GM21367 (cell line): ENCODE measurements at regions not wholly inside any gene's neighbourhood (a gene's known extent, or its start where the extent isn't known, plus 50 kb on each side); places are given as distances from the start of the nearest gene placed in this dataset.

ENCODE experiments used
- ATAC-seq: cut with Tn5 transposase; IDR thresholded peaks from one replicate; pipeline ENCODE4 v1.9.1; 2021; ENCODE audit not compliant: unreplicated experiment

DNA sequence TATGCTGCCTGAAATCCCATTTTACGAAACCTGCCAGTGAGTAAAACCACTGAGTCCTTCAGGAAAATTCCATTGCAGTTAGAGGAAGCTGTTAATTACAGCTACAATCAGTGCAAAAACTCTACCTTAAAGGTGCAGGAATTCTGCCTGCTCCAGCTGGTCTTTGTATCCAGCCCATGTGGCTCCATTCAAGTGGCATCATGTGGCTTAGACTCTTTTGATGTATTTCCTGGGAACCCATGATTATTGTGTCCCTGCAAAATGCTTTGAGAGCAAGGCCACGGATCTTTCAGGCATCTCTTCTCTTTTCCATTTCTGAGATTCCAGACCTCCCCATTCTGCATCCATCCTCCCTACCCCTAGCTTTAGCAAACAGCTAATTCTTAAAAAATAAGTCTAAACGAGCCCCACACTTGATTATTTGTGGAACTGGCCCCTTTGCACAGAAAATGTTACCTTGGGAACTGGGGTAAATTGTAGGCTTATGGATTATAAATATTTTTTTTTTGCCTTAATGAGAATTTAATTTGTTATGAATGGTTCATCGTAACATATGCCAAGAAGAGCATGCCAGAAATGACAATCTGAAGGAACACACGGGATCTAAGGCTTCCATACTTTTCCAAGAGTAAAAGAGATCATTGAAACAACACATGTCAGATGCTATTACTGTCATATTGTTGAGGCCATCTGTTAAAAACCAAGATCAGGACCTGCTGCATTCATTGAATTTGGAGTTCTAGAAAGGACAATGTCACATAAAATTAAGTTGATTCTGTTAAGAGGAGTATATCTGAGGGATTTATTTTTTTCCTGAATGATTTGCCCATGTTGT, 144.6 kb downstream of the TPH2 start:
- no peak for ATAC-seq

DNA sequence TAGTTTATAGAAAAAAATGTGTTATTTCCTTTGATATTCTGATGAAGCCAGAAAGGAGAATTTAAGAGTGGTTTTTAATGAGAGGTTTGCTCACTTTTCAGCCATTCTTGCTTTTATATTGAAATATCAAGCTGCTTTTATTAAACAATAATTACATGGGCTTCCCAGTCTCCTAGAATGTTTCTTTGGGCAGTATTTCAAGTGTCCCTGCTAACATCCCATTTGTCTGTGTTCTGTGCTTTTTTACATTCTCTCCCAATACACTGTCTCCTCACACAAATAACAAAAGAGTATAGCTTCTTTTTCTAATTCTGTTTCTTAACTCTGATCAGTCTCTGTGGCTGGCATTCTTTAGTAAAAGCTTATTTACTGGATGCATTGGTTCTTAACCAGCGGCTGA, 145.4 kb downstream of the TPH2 start:
- no peak for ATAC-seq

GRCh38 chr12:72084880-72085279, 146.2 kb downstream of the TPH2 start:
- ATAC-seq: no peak

- ATAC-seq: no peak
These were observed 151.0 kb downstream of the TPH2 start for GRCh38 chr12:72089678-72090077.

GRCh38 chr12:72093424-72093823, 154.8 kb downstream of the TPH2 start:
- ATAC-seq: no peak

GRCh38 chr12:72093930-72094329, 155.3 kb downstream of the TPH2 start:
- ATAC-seq: no peak

DNA sequence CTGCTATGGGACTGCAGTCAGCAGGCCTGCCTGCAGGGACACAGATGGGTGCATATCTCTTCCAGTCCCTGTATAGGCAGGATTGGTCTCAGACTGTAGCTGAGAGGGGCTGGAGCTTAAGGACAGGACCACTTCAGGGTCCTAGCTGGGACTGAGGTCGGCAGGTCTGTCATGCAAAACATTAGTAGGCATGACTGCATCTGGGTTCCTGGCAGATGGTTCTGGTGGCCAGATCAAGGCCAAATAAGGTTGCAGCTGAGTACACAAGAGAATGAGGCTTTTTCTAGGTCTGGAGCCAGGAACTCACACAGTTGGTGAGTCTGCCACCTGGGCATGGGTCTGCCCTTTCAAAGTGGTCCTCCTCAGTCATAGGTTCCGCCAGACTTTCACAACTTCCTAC, 155.8 kb downstream of the TPH2 start:
- no peak for ATAC-seq

- ATAC-seq: no peak
These were observed 156.4 kb downstream of the TPH2 start for GRCh38 chr12:72095025-72095424.

DNA sequence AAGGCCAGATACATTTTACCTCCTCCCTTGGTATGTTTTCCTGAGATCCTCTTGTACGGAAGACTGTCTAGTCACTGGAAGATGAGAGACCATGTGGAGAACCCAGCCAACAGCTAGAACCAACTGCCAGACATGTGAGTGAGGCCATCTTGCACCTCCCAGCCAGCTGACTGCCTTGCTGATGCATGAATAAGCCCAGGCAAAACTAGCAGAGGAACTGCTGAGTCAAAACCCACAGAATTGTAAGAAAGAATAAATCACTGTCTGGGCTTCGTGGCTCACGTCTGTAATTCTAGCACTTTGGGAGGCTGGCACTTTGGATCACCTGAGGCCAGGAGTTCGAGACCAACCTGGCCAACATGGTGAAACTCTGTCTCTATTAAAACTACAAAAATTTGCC, 160.0 kb downstream of the TPH2 start:
- no peak for ATAC-seq

DNA sequence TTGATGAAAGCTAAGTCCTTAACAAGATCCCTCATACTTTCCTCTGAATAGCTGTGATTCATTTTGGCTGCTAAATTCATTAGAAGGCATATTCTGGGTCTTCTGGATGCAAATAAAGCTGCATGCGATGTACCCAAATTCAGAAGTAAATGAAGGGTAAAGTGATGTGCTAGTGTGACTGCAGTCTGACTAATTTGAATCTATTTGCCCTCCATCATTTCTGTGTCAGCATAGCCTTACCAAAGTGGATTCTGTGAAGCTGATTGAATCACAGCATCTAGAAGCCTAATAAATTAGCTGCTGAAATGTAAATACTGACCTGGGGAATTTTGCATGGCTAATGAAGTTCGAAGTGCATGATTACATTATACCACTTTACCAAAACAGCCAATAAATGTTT, 162.2 kb downstream of the TPH2 start:
- ATAC-seq: no peak

- ATAC-seq: no peak
These were observed 163.5 kb downstream of the TPH2 start for GRCh38 chr12:72102150-72102549.

- ATAC-seq: no peak
These were observed 166.3 kb upstream of the TRHDE start for GRCh38 chr12:72105849-72106248.

- ATAC-seq: no peak
These were observed 161.1 kb upstream of the TRHDE start for GRCh38 chr12:72110937-72111650.

- no peak for ATAC-seq
These were observed 160.5 kb upstream of the TRHDE start for GRCh38 chr12:72111706-72112105.

- no peak for ATAC-seq
These were observed 138.6 kb upstream of the TRHDE start for GRCh38 chr12:72133497-72134055.

DNA sequence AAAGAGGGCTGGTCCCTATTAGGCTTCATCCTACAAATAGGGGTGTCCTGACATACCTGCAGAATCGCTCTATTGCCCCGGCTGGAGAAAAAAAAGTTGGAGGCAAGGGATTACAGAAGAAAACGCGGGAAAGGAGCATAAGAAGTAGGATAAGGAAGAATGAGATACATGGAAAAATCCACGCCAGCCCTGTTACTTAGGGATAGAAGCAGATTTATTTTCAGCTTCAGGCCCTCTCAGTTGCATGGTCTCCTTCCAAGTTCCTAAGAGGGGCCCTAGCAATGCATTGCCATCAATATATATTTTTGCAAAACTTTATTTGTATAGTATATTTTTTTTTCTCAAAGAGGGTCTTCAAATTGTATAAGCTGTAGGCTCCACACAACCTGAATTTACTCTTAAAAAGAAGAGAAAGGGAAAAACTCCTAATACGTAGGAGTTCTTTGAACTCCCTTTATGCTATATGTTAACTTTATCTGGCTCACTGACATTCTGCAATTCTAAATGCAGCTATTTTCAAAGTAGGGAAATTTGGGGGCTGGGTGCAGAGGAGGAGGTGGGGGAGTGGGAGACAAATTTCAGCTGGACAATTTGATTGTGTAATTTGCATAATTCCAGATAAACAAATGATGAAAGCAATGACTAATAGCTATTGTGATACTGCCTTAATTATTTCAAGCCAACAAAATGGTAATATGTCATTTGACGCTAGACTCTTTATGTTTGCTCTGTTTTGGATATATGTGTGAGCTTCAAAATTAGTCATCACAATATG, 137.7 kb upstream of the TRHDE start:
- ATAC-seq: no peak

DNA sequence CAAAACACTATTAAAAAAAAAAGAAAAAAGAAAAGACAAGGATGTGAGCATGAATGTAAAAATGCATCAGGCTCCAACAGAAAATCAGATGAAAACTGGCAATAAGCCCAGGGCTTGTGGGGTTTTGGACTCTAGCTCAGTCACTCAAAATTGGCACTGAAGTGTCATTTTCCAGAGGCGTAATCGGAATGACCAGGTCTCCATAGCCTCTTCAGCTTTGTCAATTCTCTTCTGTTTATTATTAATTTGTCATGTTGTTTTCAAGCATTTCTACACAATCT, 137.2 kb upstream of the TRHDE start:
- ATAC-seq: no peak

GRCh38 chr12:72136792-72137191, 135.4 kb upstream of the TRHDE start:
- no peak for ATAC-seq

DNA sequence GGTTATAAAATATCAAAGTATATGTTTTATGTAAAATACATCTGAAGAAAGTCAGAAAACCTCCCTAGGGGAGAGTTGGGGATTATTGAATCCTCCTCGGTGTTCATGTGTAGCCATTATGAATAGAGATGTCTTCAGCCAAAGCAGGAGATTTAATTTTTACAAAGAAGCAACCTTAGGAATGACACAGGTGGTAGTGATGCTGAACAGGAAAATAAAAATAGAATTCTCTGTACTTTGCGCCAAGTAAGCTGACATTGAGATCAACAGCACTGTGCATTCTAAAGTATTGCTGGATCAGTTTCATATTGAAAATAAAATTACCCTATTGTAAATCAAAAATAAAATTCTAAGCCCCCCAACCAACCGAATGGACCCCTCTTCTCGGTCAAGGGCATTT, 132.8 kb upstream of the TRHDE start:
- no peak for ATAC-seq

GRCh38 chr12:72141381-72141780, 130.8 kb upstream of the TRHDE start:
- ATAC-seq: peak; percentile 97

GRCh38 chr12:72144553-72144952, 127.6 kb upstream of the TRHDE start:
- ATAC-seq: no peak

- ATAC-seq: no peak
These were observed 125.7 kb upstream of the TRHDE start for GRCh38 chr12:72146495-72146894.
